HepG2 (cell line): ENCODE measurements at regions not wholly inside any gene's neighbourhood (a gene's known extent, or its start where the extent isn't known, plus 50 kb on each side); places are given as distances from the start of the nearest gene placed in this dataset.
"Not testable (repeated sequence)": the region's sequence is repeated elsewhere in the genome, so short reads cannot be mapped to it uniquely, and the experiment has no call there.

ENCODE experiments used
- ATAC-seq: fragments of 200-7000 bp; cut with Tn5 transposase; 3 replicates; pipeline ENCODE4 v1.9.1; 2020; ENCODE audit warnings: mild to moderate bottlenecking, moderate library complexity
- BruUV-seq: library from RNA; stranded (reverse); fragments of 400-500 nt; replicated peaks from 2 replicates; lab custom pipeline; 2021; lab: Mats Ljungman, UMichigan
- CTCF ChIA-PET: fragments of 300-600 bp; formaldehyde crosslinking; extraction: SDS; loops from one replicate; lab custom pipeline; 2021; ENCODE audit warnings: low total read pairs, inconsistent platforms, low intra/inter-chr PET ratio; lab: Yijun Ruan, JAX
- POLR2A ChIA-PET: fragments of 350-600 bp; sonication (Branson Sonifier 250); formaldehyde crosslinking; loops from one replicate; lab custom pipeline; 2020; ENCODE audit warnings: antibody characterized with exemption, inconsistent platforms; lab: Yijun Ruan, JAX
- DNase-seq: peaks from one replicate; pipeline ENCODE4 v3.0.0-alpha.2; 2015; ENCODE audit warnings: low spot score
- FAIRE-seq: peaks from 3 replicates; lab custom pipeline; 2011; peaks lifted over from hg19 to GRCh38; lab: Jason Lieb, UNC
- H2AFZ ChIP-seq: one replicate; pipeline ENCODE4 v1.6.1; 2011; ENCODE audit warnings: low read length, inconsistent platforms
- H3K27ac ChIP-seq: fragments of 300-600 bp; 3 replicates; pipeline ENCODE4 v1.8.0; 2011; ENCODE audit warnings: mixed run types, mild to moderate bottlenecking, mixed read lengths, low read length, inconsistent platforms; ENCODE audit not compliant: insufficient read depth; ENCODE audit errors: extremely low read length
- H3K27me3 ChIP-seq, 2 experiments: fragments of 200-600 bp in 1 of 2; 2 replicates in 1 of 2; 3 replicates in 1 of 2; pipeline versions ENCODE4 v1.6.0 to v1.8.0; 2011; ENCODE audit warnings: low read length in 2 of 2, mild to moderate bottlenecking in 2 of 2, moderate library complexity in 2 of 2, inconsistent platforms in 1 of 2; ENCODE audit not compliant: insufficient read depth in 2 of 2, control insufficient read depth in 1 of 2
- H3K36me3 ChIP-seq, 2 experiments: fragments of 200-600 bp in 1 of 2; replicated peaks in 1 of 2; 2 replicates in 1 of 2; 3 replicates in 1 of 2; pipeline versions ENCODE4 v1.5.1 to v1.8.0; 2011; ENCODE audit warnings: low read length in 2 of 2, inconsistent platforms in 1 of 2; ENCODE audit not compliant: insufficient read depth in 2 of 2, control insufficient read depth in 1 of 2
- H3K4me1 ChIP-seq: 2 replicates; pipeline ENCODE4 v1.5.1; 2012; ENCODE audit warnings: low read length, inconsistent platforms; ENCODE audit not compliant: insufficient read depth
- H3K4me2 ChIP-seq: 2 replicates; pipeline ENCODE4 v1.6.0; 2011; ENCODE audit warnings: low read depth, low read length, inconsistent platforms
- H3K4me3 ChIP-seq, 3 experiments: fragments of 200-600 bp in 1 of 3; sonication (generic), shearing (Covaris generic) in 1 of 3; replicated peaks in 1 of 3; 2 replicates each; pipeline ENCODE4 v1.5.1; 2011 to 2016; ENCODE audit warnings: low read length in 3 of 3, inconsistent platforms in 2 of 3, low read depth in 2 of 3, mild to moderate bottlenecking in 2 of 3, control low read depth in 1 of 3, mixed read lengths in 1 of 3; ENCODE audit not compliant: insufficient read depth in 1 of 3
- H3K79me2 ChIP-seq: one replicate; pipeline ENCODE4 v1.6.1; 2011; ENCODE audit warnings: low read length, inconsistent platforms; ENCODE audit not compliant: insufficient read depth
- H3K9ac ChIP-seq: 2 replicates; pipeline ENCODE4 v1.6.0; 2011; ENCODE audit warnings: mild to moderate bottlenecking, low read depth, low read length, inconsistent platforms; ENCODE audit not compliant: insufficient read depth
- H3K9me3 ChIP-seq: 2 replicates; pipeline ENCODE4 v1.5.1; 2012; ENCODE audit warnings: mild to moderate bottlenecking, low read length
- H4K20me1 ChIP-seq: 2 replicates; pipeline ENCODE4 v1.6.0; 2011; ENCODE audit warnings: inconsistent platforms, mild to moderate bottlenecking, low read length, moderate library complexity; ENCODE audit not compliant: insufficient read depth
- ATF7 ChIP-seq, 2 experiments: fragments of 450-650 bp in 1 of 2; sonication (generic) in 1 of 2; formaldehyde crosslinking in 1 of 2; IDR thresholded peaks; 2 replicates each; pipeline versions ENCODE4 v1.4.0 to v1.6.1; 2016 to 2020; ENCODE audit warnings: antibody characterized with exemption in 1 of 2, mild to moderate bottlenecking in 1 of 2, missing genetic modification reagents in 1 of 2
- CHD2 ChIP-seq: IDR thresholded peaks from 2 replicates; pipeline ENCODE4 v1.6.1; 2011; ENCODE audit warnings: low read depth, low read length, improper control_type of control experiment
- CREB1 ChIP-seq, 2 experiments: fragments of 450-650 bp in 1 of 2; IDR thresholded peaks; 2 replicates each; pipeline ENCODE4 v1.6.1; 2016 to 2017; ENCODE audit warnings: control low read depth in 1 of 2, mild to moderate bottlenecking in 1 of 2, missing compliant biosample characterization in 1 of 2, missing genetic modification characterization in 1 of 2
- KLF12 ChIP-seq: sonication (generic); formaldehyde crosslinking; IDR thresholded peaks from 2 replicates; pipeline ENCODE4 v1.4.0; 2020; ENCODE audit warnings: missing genetic modification reagents, borderline replicate concordance
- NCOA5 ChIP-seq: sonication (generic); formaldehyde crosslinking; IDR thresholded peaks from 2 replicates; pipeline ENCODE4 v1.4.0; 2020; ENCODE audit warnings: missing genetic modification reagents
- SPEN ChIP-seq: sonication (generic); formaldehyde crosslinking; IDR thresholded peaks from 2 replicates; pipeline ENCODE4 v1.5.1; 2020; ENCODE audit warnings: low read depth, mild to moderate bottlenecking, missing genetic modification reagents
- TMF1 ChIP-seq: sonication (generic); formaldehyde crosslinking; IDR thresholded peaks from 2 replicates; pipeline ENCODE4 v1.8.1; 2022; ENCODE audit warnings: low read depth, missing genetic modification reagents
- U2AF2 ChIP-seq: fragments of 200-400 bp; formaldehyde crosslinking; IDR thresholded peaks from 2 replicates; pipeline ENCODE4 v1.6.1; 2017; ENCODE audit warnings: low read depth, mild to moderate bottlenecking, low read length
- ZNF24 ChIP-seq: fragments of 450-650 bp; IDR thresholded peaks from 2 replicates; pipeline ENCODE4 v1.6.1; 2017; ENCODE audit warnings: antibody characterized with exemption, mild to moderate bottlenecking
- ZNF282 ChIP-seq: fragments of 450-650 bp; IDR thresholded peaks from 2 replicates; pipeline ENCODE4 v1.6.1; 2018; ENCODE audit not compliant: partially characterized antibody
- ZNF891 ChIP-seq: sonication (generic); formaldehyde crosslinking; IDR thresholded peaks from 2 replicates; pipeline ENCODE4 v1.5.0; 2020; ENCODE audit warnings: mild to moderate bottlenecking, missing genetic modification reagents
- ZSCAN29 ChIP-seq: sonication (generic); formaldehyde crosslinking; conservative IDR thresholded peaks from 2 replicates; pipeline ENCODE4 v1.4.0; 2020; ENCODE audit warnings: mild to moderate bottlenecking, missing genetic modification reagents
- WGBS: methylation state at CpG from one replicate; pipeline ENCODE4 v1.1.6; 2017; ENCODE audit warnings: low lambda C conversion rate; 5-methylcytosine and 5-hydroxymethylcytosine counted together
- in situ Hi-C: cut with HindIII; loops from 2 replicates; pipeline ENCODE4 v1.10.0; 2017; ENCODE audit warnings: low pct_unique_long_range_greater_than_20kb; ENCODE audit not compliant: extremely low pct_ligation_motif_present
- intact Hi-C: fragments of 100-400 bp; cut with micrococcal nuclease; formaldehyde crosslinking; loops from one replicate; pipeline ENCODE4 v1.10.0; 2022; ENCODE audit not compliant: unreplicated experiment

- no peak for TF ChIP-seq ZNF282
- no peak for TF ChIP-seq U2AF2
- TF ChIP-seq KLF12 = no peak
- TF ChIP-seq ZNF24 = no peak
- TF ChIP-seq SPEN (CRISPR knock-in tag) = no peak
- TF ChIP-seq TMF1 = no peak
- TF ChIP-seq ZSCAN29 (CRISPR knock-in tag) = no peak
- TF ChIP-seq CHD2 = no peak
- TF ChIP-seq NCOA5 (CRISPR knock-in tag) = no peak
Measured at GRCh38 chr6:16019462-16019861, 109.4 kb upstream of the MYLIP start (continued).

GRCh38 chr6:16018626-16019025 lies 110.3 kb upstream of the MYLIP start:
- FAIRE-seq = no peak
- BruUV-seq = no TSS peak
- Histone ChIP-seq H2AFZ (no peak overlapping the region), H3K79me2 (no peaks in the 10 kb centered on the region), H3K27ac (no peak overlapping the region), H3K9ac (no peak overlapping the region), H3K4me1 (no peaks in the 10 kb centered on the region), H3K9me3 (no peaks in the 10 kb centered on the region), H4K20me1 (no peaks in the 10 kb centered on the region), H3K36me3 (no peaks in the 10 kb centered on the region), H3K4me3 (no peak overlapping the region), H3K27me3 (no peaks in the 10 kb centered on the region; a peak in 1 of 5 replicates), H3K4me2 (no peak overlapping the region)
- POLR2A ChIA-PET = no interaction called here
- in situ Hi-C loops = no loop called here
- intact Hi-C loops = no loop called here
- no peak for DNase-seq
- CTCF ChIA-PET = no interaction called here
- no peak for ATAC-seq
- WGBS = 51% methylated on average over 4 of the region's 4 CpGs
- peak; percentile 90 for TF ChIP-seq ATF7 (IDR thresholded peaks at IDR 0.05)
- no peak for TF ChIP-seq ATF7 (CRISPR knock-in tag; IDR thresholded peaks at IDR 0.05)
- TF ChIP-seq CREB1 (IDR thresholded peaks at IDR 0.05) = peak; percentile 86
- no peak for TF ChIP-seq CREB1 (CRISPR knock-in tag; IDR thresholded peaks at IDR 0.05)
- TF ChIP-seq ZNF891 = no peak

- POLR2A ChIA-PET, in situ Hi-C loops, H3K4me2 ChIP-seq, H3K27ac ChIP-seq, H3K4me3 ChIP-seq, ATAC-seq, intact Hi-C loops, H3K27me3 ChIP-seq, H2AFZ ChIP-seq, H3K79me2 ChIP-seq, H3K9me3 ChIP-seq, CTCF ChIA-PET, DNase-seq, H3K9ac ChIP-seq, H4K20me1 ChIP-seq, FAIRE-seq, H3K4me1 ChIP-seq, BruUV-seq, H3K36me3 ChIP-seq: not testable (repeated sequence)
- WGBS = 14% methylated on average over 3 of the region's 3 CpGs
Measured at GRCh38 chr6:16014325-16014724, 114.6 kb upstream of the MYLIP start.
